ENCODE measurements at regions not wholly inside any gene's neighbourhood (a gene's known extent, or its start where the extent isn't known, plus 50 kb on each side); places are given as distances from the start of the nearest gene placed in this dataset.
"Not testable (repeated sequence)": the region's sequence is repeated elsewhere in the genome, so short reads cannot be mapped to it uniquely, and the experiment has no call there.

- not testable (repeated sequence) for TF ChIP-seq CTCF (IDR thresholded peaks at IDR 0.05); POLR2AphosphoS5 (IDR thresholded peaks at IDR 0.05; ENCODE audit: low read depth, low read length); SIN3A (IDR thresholded peaks at IDR 0.05; ENCODE audit: borderline replicate concordance, insufficient read depth, low read depth, low read length); REST (IDR thresholded peaks at IDR 0.05; ENCODE audit: insufficient read depth in 1 of 2, low read depth in 2 of 2, low read length in 1 of 2); TCF7L2 (IDR thresholded peaks at IDR 0.05; ENCODE audit: low read depth, low read length)
Measured at GRCh38 chr14:85830549-85830948, 300.6 kb downstream of the FLRT2 start.

Measured in Panc1 (cell line).